ENCODE measurements at regions not wholly inside any gene's neighbourhood (a gene's known extent, or its start where the extent isn't known, plus 50 kb on each side); places are given as distances from the start of the nearest gene placed in this dataset.
A peak's percentile ranks its signal among the peaks of the same experiment; 100 is the strongest.

- TF ChIP-seq, protein P1, sequence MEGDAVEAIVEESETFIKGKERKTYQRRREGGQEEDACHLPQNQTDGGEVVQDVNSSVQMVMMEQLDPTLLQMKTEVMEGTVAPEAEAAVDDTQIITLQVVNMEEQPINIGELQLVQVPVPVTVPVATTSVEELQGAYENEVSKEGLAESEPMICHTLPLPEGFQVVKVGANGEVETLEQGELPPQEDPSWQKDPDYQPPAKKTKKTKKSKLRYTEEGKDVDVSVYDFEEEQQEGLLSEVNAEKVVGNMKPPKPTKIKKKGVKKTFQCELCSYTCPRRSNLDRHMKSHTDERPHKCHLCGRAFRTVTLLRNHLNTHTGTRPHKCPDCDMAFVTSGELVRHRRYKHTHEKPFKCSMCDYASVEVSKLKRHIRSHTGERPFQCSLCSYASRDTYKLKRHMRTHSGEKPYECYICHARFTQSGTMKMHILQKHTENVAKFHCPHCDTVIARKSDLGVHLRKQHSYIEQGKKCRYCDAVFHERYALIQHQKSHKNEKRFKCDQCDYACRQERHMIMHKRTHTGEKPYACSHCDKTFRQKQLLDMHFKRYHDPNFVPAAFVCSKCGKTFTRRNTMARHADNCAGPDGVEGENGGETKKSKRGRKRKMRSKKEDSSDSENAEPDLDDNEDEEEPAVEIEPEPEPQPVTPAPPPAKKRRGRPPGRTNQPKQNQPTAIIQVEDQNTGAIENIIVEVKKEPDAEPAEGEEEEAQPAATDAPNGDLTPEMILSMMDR (IDR thresholded peaks at IDR 0.05; ENCODE audit: insufficient read depth, low read depth, low read length, missing control alignments): no peak
- no peak overlapping the region for H3K4me3 ChIP-seq (ENCODE audit: low read length)
- DNase-seq (ENCODE audit: low read depth): no peak
Observed at GRCh38 chr11:103010891-103011290, 55.4 kb upstream of the MMP13 start.

DNA sequence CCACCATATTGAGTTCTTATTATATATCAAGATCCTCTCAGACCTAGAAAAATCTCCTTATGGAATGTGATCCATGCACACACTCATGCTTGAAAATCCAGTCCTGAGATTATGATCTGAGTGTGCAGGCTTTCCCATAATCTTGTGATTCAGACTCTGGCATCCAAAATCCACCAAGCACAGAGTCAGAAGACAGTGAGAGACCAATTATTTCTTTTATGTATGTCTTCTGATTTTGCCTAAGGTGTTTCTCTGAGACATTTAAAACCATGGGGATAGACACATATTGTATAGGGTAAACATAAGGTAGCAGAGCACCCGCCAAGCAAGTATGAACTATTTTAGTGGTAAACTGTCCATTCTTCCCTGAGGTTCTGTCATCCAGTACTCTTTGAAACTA is 52.0 kb upstream of the MMP13 start:
- DNase-seq (ENCODE audit: low read depth): peak; percentile 47
- H3K4me3 ChIP-seq (ENCODE audit: low read length): no peak overlapping the region
- TF ChIP-seq, protein P1 (IDR thresholded peaks at IDR 0.05; ENCODE audit: insufficient read depth, low read depth, low read length, missing control alignments): no peak
